ENCODE measurements at regions not wholly inside any gene's neighbourhood (a gene's known extent, or its start where the extent isn't known, plus 50 kb on each side); places are given as distances from the start of the nearest gene placed in this dataset.

DNA sequence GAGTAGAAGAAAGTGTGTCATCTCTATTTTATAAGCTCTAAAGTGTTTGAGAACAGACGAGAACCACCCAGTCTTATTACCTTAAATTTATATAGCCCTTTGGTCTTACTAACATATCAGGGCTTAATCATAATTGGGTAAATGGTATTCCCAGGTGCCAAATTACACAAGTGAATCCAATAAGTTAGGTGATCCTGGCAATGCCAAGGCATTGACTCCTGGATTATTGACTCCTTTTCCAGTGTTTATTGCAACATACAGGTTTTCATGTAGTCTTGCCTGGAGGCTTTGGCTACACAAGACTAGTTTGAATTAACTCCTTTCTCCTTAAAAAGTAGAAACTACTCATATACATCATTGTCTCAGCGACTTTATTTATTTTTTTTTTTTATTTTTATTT is 59.7 kb upstream of the MAPRE2 start (continued):
- TF ChIP-seq IRF2 (CRISPR knock-in tag; IDR thresholded peaks at IDR 0.05; ENCODE audit: borderline replicate concordance, low read depth) (no peak), ZBTB21 (CRISPR knock-in tag; IDR thresholded peaks at IDR 0.05; ENCODE audit: borderline replicate concordance) (no peak), CREM (CRISPR knock-in tag; IDR thresholded peaks at IDR 0.05) (no peak), SOX15 (CRISPR knock-in tag; IDR thresholded peaks at IDR 0.05) (no peak), GABPB1 (CRISPR knock-in tag; IDR thresholded peaks at IDR 0.05) (no peak)

DNA sequence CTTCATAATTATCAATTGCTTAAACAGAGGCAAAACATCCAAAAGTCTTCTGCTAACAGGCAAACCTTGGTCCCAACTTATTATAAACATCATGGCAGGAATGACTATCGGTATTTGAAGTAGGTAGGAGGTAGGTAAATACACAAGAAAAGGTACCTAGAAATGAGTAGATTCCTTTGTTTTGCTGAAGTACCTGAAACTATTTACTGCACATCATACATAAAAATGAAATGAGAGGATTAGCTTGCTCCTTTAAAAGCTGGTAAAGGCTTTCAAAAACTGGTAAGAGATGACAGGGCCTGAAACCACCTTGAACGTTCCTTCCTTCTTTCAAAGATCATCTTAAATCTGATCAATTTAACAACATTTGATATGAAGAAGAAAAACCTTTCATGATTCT is 55.2 kb upstream of the MAPRE2 start:
- Mint-ChIP-seq H3K27me3 (ENCODE audit: low read depth) (peaks cover 13% of the 10 kb centered on the region), H3K4me1 (no peaks in the 10 kb centered on the region), H3K9me3 (no peaks in the 10 kb centered on the region), H3K27ac (no peak overlapping the region), H3K36me3 (no peaks in the 10 kb centered on the region), H3K4me3 (no peak overlapping the region)
- CTCF ChIA-PET = interaction anchor here (1.1 kb wide), 1 partner anchor 118 kb away, joined by 4 read pairs; no protein-coding TSS in a partner anchor
- ATAC-seq (no peak), DNase-seq (ENCODE audit: low spot score) (no peak)
- POLR2A ChIA-PET = no interaction called here
- TF ChIP-seq, protein P1, sequence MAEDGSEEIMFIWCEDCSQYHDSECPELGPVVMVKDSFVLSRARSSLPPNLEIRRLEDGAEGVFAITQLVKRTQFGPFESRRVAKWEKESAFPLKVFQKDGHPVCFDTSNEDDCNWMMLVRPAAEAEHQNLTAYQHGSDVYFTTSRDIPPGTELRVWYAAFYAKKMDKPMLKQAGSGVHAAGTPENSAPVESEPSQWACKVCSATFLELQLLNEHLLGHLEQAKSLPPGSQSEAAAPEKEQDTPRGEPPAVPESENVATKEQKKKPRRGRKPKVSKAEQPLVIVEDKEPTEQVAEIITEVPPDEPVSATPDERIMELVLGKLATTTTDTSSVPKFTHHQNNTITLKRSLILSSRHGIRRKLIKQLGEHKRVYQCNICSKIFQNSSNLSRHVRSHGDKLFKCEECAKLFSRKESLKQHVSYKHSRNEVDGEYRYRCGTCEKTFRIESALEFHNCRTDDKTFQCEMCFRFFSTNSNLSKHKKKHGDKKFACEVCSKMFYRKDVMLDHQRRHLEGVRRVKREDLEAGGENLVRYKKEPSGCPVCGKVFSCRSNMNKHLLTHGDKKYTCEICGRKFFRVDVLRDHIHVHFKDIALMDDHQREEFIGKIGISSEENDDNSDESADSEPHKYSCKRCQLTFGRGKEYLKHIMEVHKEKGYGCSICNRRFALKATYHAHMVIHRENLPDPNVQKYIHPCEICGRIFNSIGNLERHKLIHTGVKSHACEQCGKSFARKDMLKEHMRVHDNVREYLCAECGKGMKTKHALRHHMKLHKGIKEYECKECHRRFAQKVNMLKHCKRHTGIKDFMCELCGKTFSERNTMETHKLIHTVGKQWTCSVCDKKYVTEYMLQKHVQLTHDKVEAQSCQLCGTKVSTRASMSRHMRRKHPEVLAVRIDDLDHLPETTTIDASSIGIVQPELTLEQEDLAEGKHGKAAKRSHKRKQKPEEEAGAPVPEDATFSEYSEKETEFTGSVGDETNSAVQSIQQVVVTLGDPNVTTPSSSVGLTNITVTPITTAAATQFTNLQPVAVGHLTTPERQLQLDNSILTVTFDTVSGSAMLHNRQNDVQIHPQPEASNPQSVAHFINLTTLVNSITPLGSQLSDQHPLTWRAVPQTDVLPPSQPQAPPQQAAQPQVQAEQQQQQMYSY (CRISPR knock-in tag; IDR thresholded peaks at IDR 0.05) = no peak
- TF ChIP-seq JAZF1 (CRISPR knock-in tag; IDR thresholded peaks at IDR 0.05) (no peak), SOX15 (CRISPR knock-in tag; IDR thresholded peaks at IDR 0.05) (no peak), NR2C2 (CRISPR knock-in tag; IDR thresholded peaks at IDR 0.05) (no peak)
- TF ChIP-seq, protein P2, sequence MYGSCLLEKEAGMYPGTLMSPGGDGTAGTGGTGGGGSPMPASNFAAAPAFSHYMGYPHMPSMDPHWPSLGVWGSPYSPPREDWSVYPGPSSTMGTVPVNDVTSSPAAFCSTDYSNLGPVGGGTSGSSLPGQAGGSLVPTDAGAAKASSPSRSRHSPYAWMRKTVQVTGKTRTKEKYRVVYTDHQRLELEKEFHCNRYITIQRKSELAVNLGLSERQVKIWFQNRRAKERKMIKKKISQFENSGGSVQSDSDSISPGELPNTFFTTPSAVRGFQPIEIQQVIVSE (CRISPR knock-in tag; IDR thresholded peaks at IDR 0.05; ENCODE audit: borderline replicate concordance) = no peak
- TF ChIP-seq, protein P3, sequence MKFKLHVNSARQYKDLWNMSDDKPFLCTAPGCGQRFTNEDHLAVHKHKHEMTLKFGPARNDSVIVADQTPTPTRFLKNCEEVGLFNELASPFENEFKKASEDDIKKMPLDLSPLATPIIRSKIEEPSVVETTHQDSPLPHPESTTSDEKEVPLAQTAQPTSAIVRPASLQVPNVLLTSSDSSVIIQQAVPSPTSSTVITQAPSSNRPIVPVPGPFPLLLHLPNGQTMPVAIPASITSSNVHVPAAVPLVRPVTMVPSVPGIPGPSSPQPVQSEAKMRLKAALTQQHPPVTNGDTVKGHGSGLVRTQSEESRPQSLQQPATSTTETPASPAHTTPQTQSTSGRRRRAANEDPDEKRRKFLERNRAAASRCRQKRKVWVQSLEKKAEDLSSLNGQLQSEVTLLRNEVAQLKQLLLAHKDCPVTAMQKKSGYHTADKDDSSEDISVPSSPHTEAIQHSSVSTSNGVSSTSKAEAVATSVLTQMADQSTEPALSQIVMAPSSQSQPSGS (CRISPR knock-in tag; IDR thresholded peaks at IDR 0.05; ENCODE audit: borderline replicate concordance, low read depth) = no peak

DNA sequence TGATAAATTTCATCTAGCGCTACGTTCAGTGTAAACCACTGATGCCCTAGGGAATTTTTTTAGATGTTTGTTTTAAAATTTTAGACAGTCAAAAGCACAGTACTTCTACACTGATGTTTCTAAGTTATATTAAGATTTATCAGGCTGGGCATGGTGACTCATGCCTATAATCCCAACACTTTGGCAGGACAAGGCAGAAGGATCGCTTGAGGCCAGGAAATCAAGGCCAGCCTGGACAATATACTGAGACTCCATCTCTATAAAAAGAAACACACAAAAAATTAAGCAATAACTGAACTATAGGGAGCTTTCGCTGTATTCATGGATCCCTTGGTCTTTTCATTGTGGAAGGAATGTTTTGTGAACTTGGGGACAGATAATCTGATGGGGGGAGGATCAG is 50.6 kb upstream of the MAPRE2 start:
- no peak overlapping the region for H3K27ac Mint-ChIP-seq
- peaks cover 6% of the 10 kb centered on the region for H3K9me3 Mint-ChIP-seq
- H3K27me3 Mint-ChIP-seq (ENCODE audit: low read depth) = peaks cover 2% of the 10 kb centered on the region; the same call in 1 of the 2 replicates
- CTCF ChIA-PET = interaction anchor here (1.1 kb wide), 1 partner anchor 16 kb away, joined by 3 read pairs; no protein-coding TSS in a partner anchor
- ATAC-seq = no peak
- peaks cover 4% of the 10 kb centered on the region for H3K36me3 Mint-ChIP-seq
- no peaks in the 10 kb centered on the region for H3K4me1 Mint-ChIP-seq
- no peak for DNase-seq (ENCODE audit: low spot score)
- POLR2A ChIA-PET = no interaction called here
- no peak for TF ChIP-seq HMGA2 (CRISPR knock-in tag; IDR thresholded peaks at IDR 0.05)
- TF ChIP-seq NR1H2 (CRISPR knock-in tag; IDR thresholded peaks at IDR 0.05) = no peak
- no peak for TF ChIP-seq ZNF219 (CRISPR knock-in tag; IDR thresholded peaks at IDR 0.05; ENCODE audit: borderline replicate concordance)
- TF ChIP-seq, protein P4, sequence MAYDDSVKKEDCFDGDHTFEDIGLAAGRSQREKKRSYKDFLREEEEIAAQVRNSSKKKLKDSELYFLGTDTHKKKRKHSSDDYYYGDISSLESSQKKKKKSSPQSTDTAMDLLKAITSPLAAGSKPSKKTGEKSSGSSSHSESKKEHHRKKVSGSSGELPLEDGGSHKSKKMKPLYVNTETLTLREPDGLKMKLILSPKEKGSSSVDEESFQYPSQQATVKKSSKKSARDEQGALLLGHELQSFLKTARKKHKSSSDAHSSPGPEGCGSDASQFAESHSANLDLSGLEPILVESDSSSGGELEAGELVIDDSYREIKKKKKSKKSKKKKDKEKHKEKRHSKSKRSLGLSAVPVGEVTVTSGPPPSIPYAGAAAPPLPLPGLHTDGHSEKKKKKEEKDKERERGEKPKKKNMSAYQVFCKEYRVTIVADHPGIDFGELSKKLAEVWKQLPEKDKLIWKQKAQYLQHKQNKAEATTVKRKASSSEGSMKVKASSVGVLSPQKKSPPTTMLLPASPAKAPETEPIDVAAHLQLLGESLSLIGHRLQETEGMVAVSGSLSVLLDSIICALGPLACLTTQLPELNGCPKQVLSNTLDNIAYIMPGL (CRISPR knock-in tag; IDR thresholded peaks at IDR 0.05) = no peak
- no peak for TF ChIP-seq TCF7 (CRISPR knock-in tag; IDR thresholded peaks at IDR 0.05; ENCODE audit: low read depth)
- TF ChIP-seq NR2C2 (CRISPR knock-in tag; IDR thresholded peaks at IDR 0.05) = no peak
- TF ChIP-seq, protein P5, sequence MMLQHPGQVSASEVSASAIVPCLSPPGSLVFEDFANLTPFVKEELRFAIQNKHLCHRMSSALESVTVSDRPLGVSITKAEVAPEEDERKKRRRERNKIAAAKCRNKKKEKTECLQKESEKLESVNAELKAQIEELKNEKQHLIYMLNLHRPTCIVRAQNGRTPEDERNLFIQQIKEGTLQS (CRISPR knock-in tag; conservative IDR thresholded peaks at IDR 0.05) = no peak
- H3K4me3 Mint-ChIP-seq = no peak overlapping the region

Data from WTC11 (cell line).